GM18861 (cell line): ENCODE measurements at regions not wholly inside any gene's neighbourhood (a gene's known extent, or its start where the extent isn't known, plus 50 kb on each side); places are given as distances from the start of the nearest gene placed in this dataset.
"Not testable (repeated sequence)": the region's sequence is repeated elsewhere in the genome, so short reads cannot be mapped to it uniquely, and the experiment has no call there.

ENCODE experiments used
- ATAC-seq: cut with Tn5 transposase; IDR thresholded peaks from one replicate; pipeline ENCODE4 v1.9.1; 2021; ENCODE audit not compliant: unreplicated experiment

GRCh38 chr6:16909658-16910360, 148.5 kb upstream of the ATXN1 start:
- no peak for ATAC-seq

DNA sequence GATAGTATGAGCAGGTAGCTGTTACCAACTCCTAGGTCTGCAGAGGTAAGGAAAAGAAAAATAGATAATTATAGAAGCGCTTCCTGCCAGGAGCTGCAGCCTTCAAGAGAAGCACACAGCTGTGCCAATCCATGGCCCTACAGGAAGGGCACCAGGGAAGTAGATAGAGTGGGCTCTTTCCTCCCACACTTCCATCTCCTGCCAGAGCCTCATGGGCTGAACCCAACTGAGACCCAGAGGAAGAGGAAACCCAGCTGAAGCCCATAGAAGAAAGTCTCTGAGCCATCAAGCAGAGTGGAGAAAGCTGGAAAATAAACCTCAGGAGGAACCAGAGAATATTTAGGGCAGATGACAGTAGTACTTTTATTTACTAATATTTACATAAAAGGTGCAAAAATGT, 146.7 kb upstream of the ATXN1 start:
- no peak for ATAC-seq

GRCh38 chr6:16904957-16905356, 143.7 kb upstream of the ATXN1 start:
- ATAC-seq = no peak

DNA sequence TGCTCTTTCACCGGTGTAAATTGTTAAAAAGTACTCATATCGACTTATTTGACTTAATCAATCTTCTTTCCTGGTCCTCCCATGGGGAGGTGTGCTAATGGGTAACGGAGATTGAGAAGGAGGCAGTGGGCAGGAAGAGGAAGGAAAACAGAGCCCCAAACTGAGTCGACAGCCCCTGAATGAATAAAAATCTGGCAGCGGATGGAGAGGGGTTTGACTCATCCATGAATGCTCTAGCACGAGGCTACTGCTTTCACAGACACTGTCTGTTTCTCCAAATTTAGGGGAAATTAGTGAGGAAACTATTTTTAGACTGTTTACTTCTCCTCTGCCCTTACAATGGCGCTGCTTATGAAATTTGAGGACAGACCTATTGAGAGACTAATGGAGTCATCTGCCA, 142.2 kb upstream of the ATXN1 start:
- no peak for ATAC-seq

DNA sequence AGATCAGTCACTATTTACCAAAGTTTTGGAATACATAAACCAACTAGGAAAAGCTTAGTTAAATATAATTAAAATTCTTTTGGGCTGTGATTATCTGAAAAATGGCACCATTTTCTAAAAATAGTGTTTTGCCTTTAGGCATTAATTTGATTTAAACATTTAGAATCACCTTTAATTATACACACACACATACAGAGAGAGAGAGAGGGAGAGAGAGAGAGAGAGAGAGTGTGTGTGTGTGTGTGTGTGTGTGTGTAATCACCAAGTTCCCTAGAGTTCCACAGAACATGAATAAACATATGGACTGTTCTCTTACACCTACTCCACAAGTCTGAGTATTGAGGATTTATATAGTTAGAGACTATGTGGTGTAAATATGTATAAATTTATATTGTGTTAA, 141.2 kb upstream of the ATXN1 start:
- no peak for ATAC-seq

- ATAC-seq = no peak
Observed at GRCh38 chr6:16901782-16902181, 140.5 kb upstream of the ATXN1 start.

GRCh38 chr6:16901306-16901705, 140.0 kb upstream of the ATXN1 start:
- no peak for ATAC-seq

GRCh38 chr6:16898640-16899396, 137.6 kb upstream of the ATXN1 start:
- no peak for ATAC-seq

DNA sequence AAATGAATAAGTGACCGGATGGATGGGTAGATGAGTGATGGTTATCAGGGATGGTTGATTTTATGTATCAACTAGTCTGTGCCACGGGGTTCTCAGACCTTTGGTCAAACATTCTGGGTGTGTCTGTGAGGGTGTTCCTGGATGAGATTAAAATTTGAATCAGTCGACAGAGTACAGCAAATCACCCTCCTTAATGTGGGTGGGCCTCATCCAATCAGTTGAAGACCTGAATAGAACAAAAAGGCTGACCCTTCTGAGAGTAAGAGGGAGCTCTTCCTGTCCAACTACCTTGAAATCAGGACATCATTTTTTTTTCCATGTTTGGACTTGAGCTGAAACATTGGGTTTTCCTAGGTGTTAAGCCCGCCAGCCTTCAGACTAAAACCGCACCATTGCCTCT, 136.4 kb upstream of the ATXN1 start:
- no peak for ATAC-seq

GRCh38 chr6:16894301-16894700, 133.0 kb upstream of the ATXN1 start:
- ATAC-seq = no peak

- ATAC-seq = not testable (repeated sequence)
Observed at GRCh38 chr6:16891110-16891509, 129.8 kb upstream of the ATXN1 start.

- ATAC-seq = no peak
Observed at GRCh38 chr6:16885411-16886160, 124.3 kb upstream of the ATXN1 start.

- ATAC-seq = no peak
Observed at GRCh38 chr6:16884526-16884925, 123.3 kb upstream of the ATXN1 start.

DNA sequence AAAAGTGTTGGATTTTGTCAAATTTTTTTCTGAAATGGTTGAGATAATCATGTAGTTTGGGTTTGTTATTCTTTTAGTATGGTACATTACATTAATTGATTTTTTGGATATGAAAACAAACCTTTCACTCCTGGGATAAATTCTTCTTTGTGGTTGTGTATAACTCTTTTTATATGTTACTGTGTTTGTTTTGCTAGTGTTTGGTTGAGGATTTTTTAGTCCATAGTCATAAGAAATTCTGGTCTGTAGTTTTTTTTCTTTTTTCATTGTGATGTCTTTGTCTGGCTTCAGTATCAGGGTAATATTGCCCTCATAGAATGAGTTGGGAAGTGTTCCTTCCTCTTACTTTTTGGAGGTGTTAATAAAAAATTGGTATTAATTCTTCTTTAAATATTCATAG, 122.2 kb upstream of the ATXN1 start:
- ATAC-seq = no peak

DNA sequence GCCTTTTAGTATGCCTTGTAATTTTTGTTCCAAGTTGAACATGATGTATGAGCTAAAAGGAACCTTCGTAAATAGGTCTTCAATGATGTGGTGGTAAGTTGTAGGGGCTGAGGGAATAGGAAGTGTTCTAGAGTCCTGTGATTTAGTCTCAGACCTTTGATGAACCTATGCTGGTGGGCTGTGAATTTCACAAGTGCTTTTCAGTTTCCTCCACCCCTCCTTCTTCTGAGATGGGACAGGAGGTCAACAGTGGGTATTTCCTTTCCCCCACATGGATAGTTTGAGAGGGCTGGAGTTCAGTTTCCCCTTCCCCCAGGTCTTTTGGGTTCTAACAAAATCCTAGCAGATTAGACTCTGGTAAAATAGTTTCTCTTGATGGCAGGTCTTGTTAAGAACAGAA, 121.0 kb upstream of the ATXN1 start:
- no peak for ATAC-seq

GRCh38 chr6:16876852-16877251, 115.6 kb upstream of the ATXN1 start:
- not testable (repeated sequence) for ATAC-seq

DNA sequence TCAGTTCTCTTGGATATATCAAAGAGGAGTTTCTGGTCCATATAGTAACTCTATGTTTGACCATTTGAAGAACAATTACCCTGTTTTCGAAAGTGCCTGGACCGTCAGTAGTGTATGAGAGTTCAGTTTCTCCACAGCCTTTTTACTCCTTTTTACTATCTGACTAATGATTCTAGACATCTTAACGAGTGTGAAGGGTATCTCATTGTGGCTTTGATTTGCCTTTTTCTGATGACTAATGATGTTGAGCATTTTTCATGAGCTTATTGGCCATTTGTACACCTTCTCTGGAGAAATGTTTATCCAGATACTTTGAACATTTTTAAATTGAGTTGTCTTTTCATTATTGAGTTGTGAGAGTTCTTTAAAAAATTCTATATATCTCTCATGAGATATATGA, 114.9 kb upstream of the ATXN1 start:
- no peak for ATAC-seq

GRCh38 chr6:16873698-16874097, 112.4 kb upstream of the ATXN1 start:
- no peak for ATAC-seq

- no peak for ATAC-seq
Observed at GRCh38 chr6:16872543-16873235, 111.4 kb upstream of the ATXN1 start.

DNA sequence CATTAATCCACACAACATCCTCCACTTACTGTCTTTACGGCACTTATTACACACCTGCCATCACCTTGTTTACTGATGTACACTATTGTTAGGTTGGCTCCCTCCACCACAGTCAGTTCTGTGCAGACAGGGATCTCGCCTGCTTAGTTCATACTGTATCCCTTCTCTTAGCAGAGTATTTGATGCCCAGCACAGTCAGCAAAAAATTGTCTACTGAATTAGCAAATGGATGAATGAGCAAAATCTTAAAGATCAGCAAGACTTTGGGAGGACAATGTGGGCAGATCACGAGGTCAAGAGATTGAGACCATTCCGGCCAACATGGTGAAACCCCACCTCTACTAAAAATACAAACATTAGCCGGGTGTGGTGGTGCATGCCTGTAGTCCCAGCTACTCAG, 109.8 kb upstream of the ATXN1 start:
- no peak for ATAC-seq

- no peak for ATAC-seq
Observed at GRCh38 chr6:16868968-16869367, 107.7 kb upstream of the ATXN1 start.
